Stimulated activated memory B cell treated with anti-CD40 and anti-IgM and Interleukin-4, amounts not matched to agents 10 μg/mL and 1 μg/mL and 100 μg/mL, for 72 hours (primary cell): ENCODE measurements at regions not wholly inside any gene's neighbourhood (a gene's known extent, or its start where the extent isn't known, plus 50 kb on each side); places are given as distances from the start of the nearest gene placed in this dataset.
"Not testable (repeated sequence)": the region's sequence is repeated elsewhere in the genome, so short reads cannot be mapped to it uniquely, and the experiment has no call there.

ENCODE experiments used
- ATAC-seq: fragments of 150-1000 bp; cut with Tn5 transposase; 2 replicates; pipeline ENCODE4 v1.10.0; 2021
- H3K27ac Mint-ChIP-seq: one replicate; pipeline ENCODE4 v1.8.0; 2022; ENCODE audit warnings: mild to moderate bottlenecking, mixed read lengths
- H3K27me3 Mint-ChIP-seq: one replicate; pipeline ENCODE4 v1.8.0; 2022; ENCODE audit warnings: mixed read lengths
- H3K36me3 Mint-ChIP-seq: one replicate; pipeline ENCODE4 v1.8.0; 2022; ENCODE audit warnings: mixed read lengths
- H3K4me1 Mint-ChIP-seq: one replicate; pipeline ENCODE4 v1.8.0; 2022; ENCODE audit warnings: mixed read lengths
- H3K4me3 Mint-ChIP-seq: one replicate; pipeline ENCODE4 v1.8.0; 2022; ENCODE audit warnings: mild to moderate bottlenecking, moderate library complexity, mixed read lengths
- H3K9me3 Mint-ChIP-seq: one replicate; pipeline ENCODE4 v1.8.0; 2022; ENCODE audit warnings: mixed read lengths

DNA sequence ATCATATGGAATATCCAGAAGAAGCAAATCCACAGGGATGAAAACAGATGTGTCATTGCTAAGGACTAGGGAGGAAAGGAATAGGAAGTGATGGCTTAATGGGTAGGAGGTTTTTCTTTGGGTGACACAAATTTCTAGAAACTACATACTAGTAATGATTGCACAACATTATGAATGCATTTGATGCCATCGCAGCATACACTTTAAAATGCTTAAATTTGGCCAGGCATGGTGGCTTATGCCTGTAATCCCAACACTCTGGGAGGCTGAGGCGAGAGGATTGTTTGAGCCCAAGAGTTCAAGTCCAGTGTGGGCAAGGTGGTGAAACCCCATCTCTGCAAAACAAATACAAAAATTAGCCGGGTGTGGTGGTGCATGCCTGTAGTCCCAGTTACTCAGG is 1370.8 kb downstream of the AACS start:
- Mint-ChIP-seq H3K4me3 (no peak overlapping the region), H3K36me3 (no peaks in the 10 kb centered on the region), H3K4me1 (no peaks in the 10 kb centered on the region), H3K9me3 (peaks cover 6% of the 10 kb centered on the region), H3K27me3 (no peaks in the 10 kb centered on the region), H3K27ac (no peak overlapping the region)
- no peak for ATAC-seq

DNA sequence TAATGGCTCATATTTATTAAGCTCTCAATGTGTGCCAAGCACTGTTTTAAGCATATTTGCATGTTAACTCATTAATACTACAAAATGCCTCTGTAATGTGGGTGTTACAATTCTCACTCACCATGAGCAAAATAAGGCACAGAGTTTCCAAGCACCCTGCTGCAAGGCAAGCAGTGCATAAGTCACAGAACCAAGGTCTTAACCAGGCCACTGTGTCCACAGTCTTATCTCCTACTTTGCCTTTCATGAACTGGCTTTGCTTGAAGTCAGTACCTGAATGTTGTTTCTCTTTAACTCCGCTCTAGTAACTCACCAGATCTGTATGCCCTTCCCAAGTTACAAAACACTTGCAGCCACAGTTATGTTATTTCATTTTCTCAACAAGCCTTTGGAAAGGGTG is 1372.7 kb downstream of the AACS start:
- ATAC-seq: no peak
- Mint-ChIP-seq H3K4me3 (no peak overlapping the region), H3K9me3 (peaks cover 6% of the 10 kb centered on the region), H3K27ac (no peak overlapping the region), H3K36me3 (no peaks in the 10 kb centered on the region), H3K4me1 (no peaks in the 10 kb centered on the region), H3K27me3 (no peaks in the 10 kb centered on the region)

DNA sequence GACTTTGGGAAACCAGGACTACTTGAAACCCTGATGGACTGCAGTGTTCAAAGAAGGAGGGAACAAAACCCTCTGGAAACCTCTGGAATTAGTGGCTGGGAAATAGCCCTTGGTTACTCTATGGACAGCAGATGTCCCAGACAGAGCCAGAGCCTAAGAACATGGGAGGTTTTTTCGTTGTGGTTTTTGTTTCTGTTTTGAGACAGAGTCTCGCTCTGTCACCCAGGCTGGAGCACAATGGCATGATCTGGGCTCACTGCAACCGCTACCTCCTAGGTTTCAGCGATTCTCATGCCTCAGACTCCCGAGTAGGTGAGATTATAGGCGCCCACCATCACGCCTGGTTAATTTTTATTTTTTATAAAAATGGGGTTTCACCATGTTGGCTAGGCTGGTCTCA is 1378.7 kb downstream of the AACS start:
- no peaks in the 10 kb centered on the region for H3K27me3 Mint-ChIP-seq
- no peak for ATAC-seq
- no peaks in the 10 kb centered on the region for H3K36me3 Mint-ChIP-seq
- peaks cover 8% of the 10 kb centered on the region for H3K9me3 Mint-ChIP-seq
- no peak overlapping the region for H3K27ac Mint-ChIP-seq
- no peak overlapping the region for H3K4me3 Mint-ChIP-seq
- H3K4me1 Mint-ChIP-seq: peaks cover 15% of the 10 kb centered on the region

DNA sequence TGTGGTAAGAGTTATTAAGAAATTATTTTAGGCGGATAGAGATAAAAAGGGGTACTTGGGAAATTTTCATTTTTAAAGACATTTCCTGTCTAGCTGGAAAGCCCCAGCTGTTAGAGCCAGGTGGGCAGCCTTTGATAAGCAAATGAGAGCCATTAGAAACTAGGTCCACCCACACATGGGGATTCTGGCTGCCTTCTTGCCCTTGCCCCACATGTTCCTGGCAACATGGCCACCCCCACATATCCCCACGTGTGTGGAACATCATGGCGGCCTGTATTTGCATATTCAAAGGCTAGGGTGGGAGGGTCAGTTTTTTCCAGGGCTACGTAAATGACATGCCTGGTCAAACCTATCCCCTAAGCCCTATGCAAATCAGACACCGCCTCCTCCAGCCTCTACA is 1382.1 kb downstream of the AACS start:
- H3K9me3 Mint-ChIP-seq: peaks cover 10% of the 10 kb centered on the region
- H3K4me1 Mint-ChIP-seq: peaks cover 15% of the 10 kb centered on the region
- ATAC-seq: no peak
- no peaks in the 10 kb centered on the region for H3K27me3 Mint-ChIP-seq
- H3K27ac Mint-ChIP-seq: peak overlapping the region; percentile 52
- no peaks in the 10 kb centered on the region for H3K36me3 Mint-ChIP-seq
- no peak overlapping the region for H3K4me3 Mint-ChIP-seq

DNA sequence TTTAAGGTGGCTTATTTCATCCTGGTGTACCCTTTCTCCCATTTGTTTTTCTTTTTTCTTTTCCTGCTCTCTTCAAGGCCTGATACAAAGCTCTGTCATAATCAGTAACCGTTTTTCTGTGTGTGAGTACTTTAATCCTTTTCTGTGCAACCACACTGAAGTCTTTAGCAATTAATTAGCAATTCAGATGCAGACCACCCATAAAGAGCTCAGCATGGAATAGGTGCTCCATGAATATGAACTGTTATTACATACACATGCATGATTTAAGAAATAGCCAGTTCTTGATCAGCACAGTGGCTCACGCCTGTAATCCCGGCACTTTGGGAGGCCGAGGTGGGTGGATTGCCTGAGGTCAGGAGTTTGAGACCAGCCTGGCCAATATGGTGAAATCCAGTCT is 1386.6 kb downstream of the AACS start:
- Mint-ChIP-seq H3K9me3 (peaks cover 8% of the 10 kb centered on the region), H3K27ac (no peak overlapping the region), H3K4me3 (no peak overlapping the region), H3K36me3 (no peaks in the 10 kb centered on the region), H3K27me3 (no peaks in the 10 kb centered on the region), H3K4me1 (peaks cover 10% of the 10 kb centered on the region)
- no peak for ATAC-seq

DNA sequence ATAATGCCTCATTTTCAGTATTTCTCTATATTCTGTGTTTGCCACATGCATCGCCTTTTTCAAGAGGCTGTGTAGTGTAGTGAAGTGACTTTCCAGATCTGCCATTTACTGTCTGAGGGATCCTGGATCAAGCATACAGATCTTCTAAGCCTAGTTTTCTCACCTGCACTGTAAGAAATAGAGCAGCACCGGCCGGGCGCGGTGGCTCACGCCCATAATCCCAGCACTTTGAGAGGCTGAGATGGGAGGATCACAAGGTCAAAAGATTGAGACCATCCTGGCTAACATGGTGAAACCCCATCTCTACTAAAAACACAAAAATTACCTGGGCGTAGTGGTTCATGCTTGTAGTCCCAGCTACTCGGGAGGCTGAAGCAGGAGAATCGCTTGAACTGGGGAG is 1387.5 kb downstream of the AACS start:
- ATAC-seq, H3K9me3 Mint-ChIP-seq, H3K27ac Mint-ChIP-seq, H3K4me3 Mint-ChIP-seq, H3K27me3 Mint-ChIP-seq, H3K36me3 Mint-ChIP-seq, H3K4me1 Mint-ChIP-seq: not testable (repeated sequence)

DNA sequence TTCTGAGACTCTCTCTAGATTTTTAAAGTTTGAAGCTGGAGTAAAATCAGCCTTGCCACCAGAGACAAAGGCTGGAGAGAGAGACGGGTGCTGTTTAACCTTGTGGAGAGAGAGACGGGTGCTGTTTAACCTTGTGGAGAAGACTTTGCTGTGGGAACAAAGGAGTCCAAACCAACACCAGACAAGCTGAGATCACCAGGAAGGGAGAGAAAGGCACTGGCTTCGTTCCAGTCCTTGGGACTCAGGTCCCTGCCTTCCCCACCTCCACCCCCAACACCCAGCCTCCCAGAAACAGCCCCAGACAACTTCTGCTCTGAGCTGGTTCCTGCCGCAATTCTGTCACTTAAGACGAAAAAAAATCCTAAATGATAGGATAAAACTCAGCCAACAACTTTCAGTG is 1389.3 kb downstream of the AACS start:
- Mint-ChIP-seq H3K4me3 (no peak overlapping the region), H3K27me3 (no peaks in the 10 kb centered on the region), H3K27ac (no peak overlapping the region), H3K36me3 (no peaks in the 10 kb centered on the region), H3K9me3 (peaks cover 3% of the 10 kb centered on the region), H3K4me1 (no peaks in the 10 kb centered on the region)
- ATAC-seq: no peak

DNA sequence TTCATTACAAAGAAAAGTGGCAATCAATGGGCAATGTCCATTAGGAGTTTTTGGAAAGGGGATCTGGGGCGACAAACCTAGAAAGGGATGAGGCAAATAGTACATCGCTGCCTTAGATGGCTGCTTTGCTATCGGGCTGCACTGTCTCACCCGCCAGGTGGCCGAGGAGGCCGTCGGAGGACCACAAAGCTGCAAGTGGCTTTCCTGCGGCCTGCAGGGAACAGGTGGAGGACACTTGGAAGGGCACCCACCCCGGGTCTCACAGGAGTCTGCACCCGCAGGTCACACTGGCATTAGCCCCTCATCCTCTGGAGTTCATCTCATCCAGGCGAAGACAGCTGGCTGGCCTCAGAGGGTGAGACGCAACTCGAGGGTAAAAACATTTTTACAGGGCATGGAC is 1392.5 kb downstream of the AACS start:
- H3K9me3 Mint-ChIP-seq: peaks cover 6% of the 10 kb centered on the region

DNA sequence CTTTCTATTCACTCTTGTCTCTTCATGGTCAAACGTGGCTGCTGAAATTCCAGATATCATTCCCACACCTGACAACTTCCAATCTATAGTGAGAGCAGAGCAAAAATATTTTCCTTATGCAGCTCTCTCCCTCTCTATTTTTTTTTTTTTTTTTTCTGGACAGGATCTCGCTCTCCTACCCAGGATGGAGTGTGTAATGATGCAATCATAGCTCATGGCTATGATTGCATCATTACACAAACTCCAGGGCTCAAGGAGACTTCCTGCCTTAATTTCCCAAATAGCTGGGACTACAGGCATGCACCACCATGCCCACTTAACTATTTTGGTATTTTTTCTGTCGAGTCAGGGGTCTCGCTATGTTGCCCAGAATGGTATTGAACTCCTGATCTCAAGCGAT is 1398.9 kb downstream of the AACS start:
- Mint-ChIP-seq H3K27ac (no peak overlapping the region), H3K9me3 (peaks cover 6% of the 10 kb centered on the region), H3K4me3 (no peak overlapping the region), H3K36me3 (no peaks in the 10 kb centered on the region), H3K4me1 (no peaks in the 10 kb centered on the region), H3K27me3 (no peaks in the 10 kb centered on the region)
- no peak for ATAC-seq

More for the DNA sequence above, 1392.5 kb downstream of the AACS start:
- no peak for ATAC-seq
- Mint-ChIP-seq H3K27me3 (no peaks in the 10 kb centered on the region), H3K4me3 (no peak overlapping the region), H3K27ac (no peak overlapping the region), H3K36me3 (no peaks in the 10 kb centered on the region), H3K4me1 (no peaks in the 10 kb centered on the region)

DNA sequence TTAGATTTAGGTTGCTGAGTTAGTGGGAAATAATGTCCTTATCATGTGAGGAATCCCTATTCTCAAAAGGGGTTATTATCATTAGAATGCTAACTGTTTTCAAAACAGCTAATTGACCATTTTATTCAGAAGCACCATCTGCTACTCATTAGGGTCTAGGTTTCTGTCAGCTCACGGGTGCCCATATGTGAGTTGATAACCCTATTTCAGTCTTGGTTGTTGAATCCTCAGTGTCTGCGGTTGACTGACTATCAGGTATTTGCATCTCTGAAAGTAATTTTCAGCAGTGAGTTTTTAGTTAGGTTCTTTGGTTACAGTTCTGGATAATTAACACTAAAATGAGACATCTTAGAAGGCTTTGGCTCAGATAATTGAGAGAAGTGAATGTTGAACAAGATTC is 1404.0 kb downstream of the AACS start:
- no peaks in the 10 kb centered on the region for H3K36me3 Mint-ChIP-seq
- H3K4me1 Mint-ChIP-seq: no peaks in the 10 kb centered on the region
- no peak overlapping the region for H3K4me3 Mint-ChIP-seq
- H3K27ac Mint-ChIP-seq: no peak overlapping the region
- no peaks in the 10 kb centered on the region for H3K27me3 Mint-ChIP-seq
- H3K9me3 Mint-ChIP-seq: peaks cover 9% of the 10 kb centered on the region
- ATAC-seq: no peak

DNA sequence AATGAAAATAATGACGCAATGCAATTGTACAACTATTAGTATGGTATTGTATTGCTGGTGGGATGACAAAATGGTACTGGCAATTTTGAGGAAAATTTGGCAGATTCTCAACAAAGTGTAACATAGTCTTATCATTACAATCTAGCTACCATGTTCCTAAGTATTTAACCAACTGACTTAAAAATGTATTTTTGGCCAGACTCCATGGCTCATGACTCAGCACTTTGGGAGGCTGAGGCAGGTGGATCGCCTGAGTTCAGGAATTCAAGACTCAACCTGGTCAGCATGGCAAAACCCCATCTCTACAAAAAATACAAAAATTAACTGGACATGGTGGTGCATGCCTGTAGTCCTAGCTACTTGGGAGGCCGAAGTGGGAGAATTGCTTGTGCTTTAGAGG is 1409.5 kb downstream of the AACS start:
- H3K27me3 Mint-ChIP-seq: no peaks in the 10 kb centered on the region
- ATAC-seq: no peak
- H3K27ac Mint-ChIP-seq: no peak overlapping the region
- H3K4me1 Mint-ChIP-seq: no peaks in the 10 kb centered on the region
- peaks cover 23% of the 10 kb centered on the region for H3K9me3 Mint-ChIP-seq
- no peaks in the 10 kb centered on the region for H3K36me3 Mint-ChIP-seq
- no peak overlapping the region for H3K4me3 Mint-ChIP-seq

DNA sequence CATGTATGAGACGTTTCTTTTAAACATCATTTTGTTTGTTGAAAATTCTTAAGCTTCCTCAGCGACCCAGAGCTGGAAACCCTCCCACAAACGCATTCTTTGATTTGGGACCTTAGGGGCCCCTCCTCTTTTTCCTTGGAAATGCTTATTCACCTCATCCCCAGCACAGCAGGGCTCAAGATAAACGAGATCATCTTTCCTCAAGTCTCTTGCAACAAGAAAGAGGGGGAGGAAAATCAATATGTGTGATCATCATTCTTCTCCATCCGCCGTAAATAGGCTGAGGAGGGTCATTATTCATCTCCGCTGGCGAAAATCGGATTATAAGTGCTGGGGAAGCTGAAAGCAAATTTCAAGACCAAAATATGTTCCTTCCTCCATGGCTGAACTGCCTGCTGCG is 1415.2 kb downstream of the AACS start:
- Mint-ChIP-seq H3K27me3 (no peaks in the 10 kb centered on the region), H3K27ac (no peak overlapping the region), H3K4me3 (no peak overlapping the region), H3K4me1 (no peaks in the 10 kb centered on the region), H3K36me3 (no peaks in the 10 kb centered on the region), H3K9me3 (peaks cover 17% of the 10 kb centered on the region)
- no peak for ATAC-seq

DNA sequence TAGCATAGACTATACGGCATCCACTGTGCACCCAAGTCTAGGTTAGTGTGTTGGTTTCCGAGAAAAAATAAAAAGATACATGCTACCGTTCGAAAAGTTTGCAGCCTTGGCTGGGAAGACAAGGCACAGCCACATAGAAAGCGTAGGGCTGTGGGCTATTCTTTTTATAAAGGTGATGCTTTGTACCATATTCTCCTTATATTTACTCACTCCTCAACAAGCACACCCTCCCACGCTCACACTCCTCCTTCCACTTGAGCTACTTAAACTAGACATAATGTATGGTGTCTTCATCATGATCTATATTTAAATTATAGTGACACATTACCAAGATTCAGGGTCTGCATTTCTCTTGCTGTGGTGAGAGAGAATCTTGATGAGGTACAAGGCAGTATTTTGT is 1416.5 kb downstream of the AACS start:
- H3K27me3 Mint-ChIP-seq: no peaks in the 10 kb centered on the region
- H3K4me1 Mint-ChIP-seq: no peaks in the 10 kb centered on the region
- peaks cover 11% of the 10 kb centered on the region for H3K9me3 Mint-ChIP-seq
- H3K36me3 Mint-ChIP-seq: no peaks in the 10 kb centered on the region
- ATAC-seq: no peak
- no peak overlapping the region for H3K27ac Mint-ChIP-seq
- H3K4me3 Mint-ChIP-seq: no peak overlapping the region

DNA sequence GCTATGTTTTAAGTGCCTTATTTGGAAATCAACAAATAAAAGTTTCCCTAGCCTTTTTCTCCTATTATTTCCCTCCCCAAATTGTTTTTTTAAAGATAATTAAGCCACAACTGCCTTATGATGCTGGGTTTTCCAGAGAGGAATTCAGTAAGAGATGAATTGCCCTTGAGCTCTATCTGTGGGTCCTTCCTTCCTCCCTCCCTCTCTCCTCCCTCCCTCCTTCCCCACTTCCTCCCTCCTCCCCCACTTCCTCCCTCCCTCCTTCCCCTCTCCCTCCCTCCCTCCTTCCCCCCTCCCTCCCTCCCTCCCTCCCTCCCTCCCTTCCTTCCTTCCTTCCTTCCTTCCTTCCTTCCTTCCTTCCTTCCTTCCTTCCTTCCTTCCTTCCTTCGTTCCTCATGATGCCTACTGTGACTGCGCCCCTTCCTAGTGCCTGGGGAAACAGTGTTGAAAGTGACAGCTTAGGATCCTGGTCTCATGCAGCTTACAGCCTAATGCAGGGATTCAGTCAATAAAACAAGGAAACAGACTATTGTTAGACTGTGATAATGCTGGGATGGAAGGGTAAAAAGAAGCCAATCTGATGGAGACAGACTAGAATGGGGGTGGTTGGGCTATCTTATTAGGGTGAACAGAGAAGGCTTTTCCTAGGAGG is 1417.1 kb downstream of the AACS start:
- Mint-ChIP-seq H3K27me3 (no peaks in the 10 kb centered on the region), H3K9me3 (peaks cover 7% of the 10 kb centered on the region), H3K4me1 (no peaks in the 10 kb centered on the region), H3K27ac (no peak overlapping the region), H3K36me3 (no peaks in the 10 kb centered on the region), H3K4me3 (no peak overlapping the region)
- no peak for ATAC-seq

DNA sequence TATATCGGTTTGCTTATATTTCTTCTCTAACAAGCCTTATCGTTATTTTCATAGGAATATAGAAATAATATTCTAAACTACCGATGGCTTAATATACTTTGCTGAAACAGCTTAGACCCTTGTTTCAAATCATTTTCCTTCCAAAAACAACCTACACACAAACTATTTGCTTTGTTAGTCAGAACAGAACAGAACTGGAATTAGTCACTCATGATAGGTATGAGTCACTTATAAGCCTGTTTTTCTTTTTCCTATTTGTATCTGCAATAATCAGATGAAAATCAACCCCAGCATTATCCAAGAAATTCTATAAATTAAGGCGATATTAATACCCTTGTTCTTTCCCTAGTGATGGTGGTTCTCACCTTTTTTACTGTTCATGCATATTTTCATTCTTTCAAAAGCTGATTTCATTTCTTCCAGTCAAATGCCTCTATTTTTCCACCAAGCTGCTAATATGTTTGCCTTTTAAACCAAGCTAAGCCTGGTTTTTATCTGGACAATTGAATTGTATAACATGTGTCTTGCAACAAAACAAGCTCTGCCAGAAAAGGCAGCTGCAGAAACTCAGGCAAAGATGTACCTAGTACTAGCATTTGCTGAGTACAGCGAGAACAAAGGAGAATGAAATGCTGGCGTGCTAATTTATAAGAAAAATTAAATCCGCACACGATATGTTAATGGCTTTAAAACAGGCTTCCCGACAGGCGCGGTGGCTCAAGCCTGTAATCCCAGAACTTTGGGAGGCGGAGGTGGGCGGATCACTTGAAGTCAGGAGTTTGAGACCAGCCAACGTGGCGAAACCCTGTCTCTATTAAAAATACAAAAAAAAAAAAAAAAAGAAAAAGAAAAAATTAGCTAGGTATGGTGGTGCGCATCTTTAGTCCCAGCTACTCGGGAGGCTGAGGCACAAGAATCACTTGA is 1418.2 kb downstream of the AACS start:
- no peak for ATAC-seq
- Mint-ChIP-seq H3K4me3 (no peak overlapping the region), H3K4me1 (no peaks in the 10 kb centered on the region), H3K9me3 (peaks cover 7% of the 10 kb centered on the region), H3K27ac (no peak overlapping the region), H3K36me3 (no peaks in the 10 kb centered on the region), H3K27me3 (no peaks in the 10 kb centered on the region)

DNA sequence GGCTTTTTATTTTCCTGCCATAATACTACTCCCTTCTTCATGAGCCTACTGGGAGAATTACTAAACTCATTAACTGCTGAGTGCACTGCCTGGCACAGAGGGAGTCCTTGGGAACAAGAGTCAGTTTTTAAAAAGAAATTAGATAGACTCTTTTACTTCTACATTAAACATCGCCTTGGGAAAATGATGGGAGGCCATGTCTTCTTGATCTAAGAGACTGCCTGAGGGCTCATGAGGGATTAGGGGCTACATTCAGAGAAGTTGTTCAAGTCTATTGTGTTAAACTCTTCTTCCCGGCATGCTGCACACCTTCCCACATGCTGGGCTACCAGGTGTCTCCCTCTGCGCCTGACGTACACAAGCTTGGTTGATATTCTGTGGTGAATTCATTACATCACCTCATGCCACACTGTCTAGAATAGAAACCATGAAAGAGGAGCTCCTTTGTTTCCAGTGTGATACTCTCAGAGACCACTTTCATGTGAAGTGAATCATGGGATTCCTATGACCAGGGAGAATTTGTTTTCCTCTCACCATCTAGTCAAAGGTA is 1422.3 kb downstream of the AACS start:
- H3K4me3 Mint-ChIP-seq: no peak overlapping the region
- H3K27me3 Mint-ChIP-seq: no peaks in the 10 kb centered on the region
- no peak for ATAC-seq
- H3K27ac Mint-ChIP-seq: no peak overlapping the region
- no peaks in the 10 kb centered on the region for H3K4me1 Mint-ChIP-seq
- H3K9me3 Mint-ChIP-seq: peaks cover 11% of the 10 kb centered on the region
- no peaks in the 10 kb centered on the region for H3K36me3 Mint-ChIP-seq
